ENCODE measurements at regions not wholly inside any gene's neighbourhood (a gene's known extent, or its start where the extent isn't known, plus 50 kb on each side); places are given as distances from the start of the nearest gene placed in this dataset.

DNA sequence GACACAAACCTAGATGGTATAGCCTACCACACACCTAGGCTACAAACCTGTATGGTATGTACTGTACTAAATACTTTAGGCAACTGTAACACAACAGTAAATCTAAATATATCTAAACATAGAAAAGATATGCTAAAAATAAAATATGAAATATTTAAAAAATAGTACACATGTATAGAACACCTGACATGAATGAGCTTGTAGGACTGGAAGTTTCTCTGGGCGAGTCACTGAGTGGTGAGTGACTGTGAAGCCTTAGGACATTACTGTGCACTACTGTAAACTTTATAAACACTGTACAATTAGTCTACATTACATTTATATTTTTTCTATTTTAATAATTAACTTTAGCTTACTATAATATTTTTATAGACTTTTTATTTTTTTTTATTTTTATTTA is 1301.3 kb downstream of the FAM181B start:
- no peak for DNase-seq (ENCODE audit: low read depth, low spot score)

- DNase-seq (ENCODE audit: low read depth, low spot score): no peak
Measured at GRCh38 chr11:81424822-81425221, 1308.8 kb downstream of the FAM181B start.

GRCh38 chr11:81422402-81422801 is 1311.3 kb downstream of the FAM181B start:
- DNase-seq (ENCODE audit: low read depth, low spot score): no peak

GRCh38 chr11:81421251-81421860 is 1312.3 kb downstream of the FAM181B start:
- peak; percentile 75 for DNase-seq (ENCODE audit: low read depth, low spot score)

DNA sequence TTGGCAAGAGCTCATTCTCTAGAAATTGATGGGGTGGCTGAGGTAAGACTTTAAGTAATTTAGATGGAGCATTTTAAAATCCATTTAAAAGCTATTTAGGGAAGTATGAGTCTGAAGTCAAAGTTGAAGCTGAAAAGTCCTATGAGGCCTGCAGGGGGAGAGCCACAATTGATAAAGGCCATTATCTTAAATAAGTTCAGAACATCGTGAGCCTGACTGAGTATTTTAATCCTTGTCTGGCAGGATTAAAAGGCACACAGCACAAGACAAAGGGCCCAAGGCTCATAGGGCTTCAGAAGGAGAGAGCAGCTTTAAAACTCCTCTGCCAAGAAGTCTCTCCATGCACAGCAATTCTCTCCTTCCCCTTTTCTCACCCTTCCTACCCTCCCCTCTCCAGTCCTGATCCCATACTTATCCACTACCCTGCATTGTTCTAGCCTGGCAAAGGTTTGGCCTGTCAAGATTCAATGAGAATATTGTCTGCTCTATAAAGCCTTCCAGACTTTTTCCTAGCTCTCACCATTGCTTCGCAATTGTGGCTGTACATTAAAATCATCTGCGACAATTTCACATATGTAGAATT is 1312.9 kb downstream of the FAM181B start:
- DNase-seq (ENCODE audit: low read depth, low spot score): peak; percentile 43

DNA sequence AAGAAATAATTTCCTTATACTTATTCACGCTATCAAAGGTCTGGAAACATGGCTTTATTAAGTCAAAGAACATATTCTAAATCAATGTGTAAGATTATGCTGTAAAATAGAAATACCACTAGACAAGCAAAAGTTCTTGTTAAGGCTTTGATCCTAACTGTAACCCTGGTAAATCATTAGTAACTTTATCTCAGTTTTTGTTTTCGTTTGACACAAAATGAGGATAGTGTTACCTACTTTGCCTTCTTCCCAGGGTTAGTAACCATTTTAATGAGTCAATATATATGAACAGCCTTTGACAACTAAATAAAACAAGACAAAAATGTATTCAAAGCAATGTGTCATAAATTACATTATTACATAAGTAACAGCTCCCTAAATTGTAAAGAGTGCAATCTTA is 1336.3 kb downstream of the FAM181B start:
- DNase-seq (ENCODE audit: low read depth, low spot score): no peak

- no peak for DNase-seq (ENCODE audit: low read depth, low spot score)
Measured at GRCh38 chr11:81394311-81394710, 1339.4 kb downstream of the FAM181B start.

DNA sequence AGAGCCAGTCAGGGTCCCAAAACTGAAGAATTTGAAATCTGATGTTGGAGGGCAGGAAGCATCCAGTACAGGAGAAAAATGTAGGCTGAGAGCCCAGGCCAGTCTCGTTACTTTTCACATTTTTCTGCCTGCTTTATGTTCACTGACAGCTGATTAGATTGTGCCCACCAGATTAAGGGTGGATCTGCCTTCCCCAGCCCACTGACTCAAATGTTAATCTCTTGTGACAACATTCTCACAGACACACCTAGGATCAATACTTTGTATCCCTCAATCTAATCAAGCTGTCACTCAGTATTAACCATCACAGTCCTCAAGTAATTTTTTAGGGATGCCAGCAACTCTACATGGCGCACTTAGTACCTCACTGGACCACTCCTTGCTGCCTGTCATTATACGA is 1345.3 kb downstream of the FAM181B start:
- DNase-seq (ENCODE audit: low read depth, low spot score): no peak

DNA sequence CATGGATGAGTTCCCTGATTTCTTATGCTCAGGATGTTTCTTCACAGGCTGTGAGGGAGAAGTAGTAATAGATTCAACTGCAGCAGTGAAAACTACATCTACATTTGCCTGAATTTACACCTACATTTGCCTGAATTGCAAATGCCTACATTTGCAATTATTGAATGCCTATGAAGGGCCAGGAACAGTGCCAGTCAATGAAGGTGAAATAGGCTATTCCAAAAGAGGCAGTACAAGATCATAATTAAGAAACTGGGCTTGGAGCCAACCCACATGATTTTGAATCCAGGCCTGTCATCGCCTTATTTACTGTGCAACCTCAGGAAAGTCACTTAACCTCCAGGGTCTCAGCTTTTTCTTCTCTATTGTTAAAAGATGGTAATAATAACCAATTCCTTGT is 1353.3 kb downstream of the FAM181B start:
- no peak for DNase-seq (ENCODE audit: low read depth, low spot score)

- no peak for DNase-seq (ENCODE audit: low read depth, low spot score)
Measured at GRCh38 chr11:81377418-81377817, 1356.2 kb downstream of the FAM181B start.

DNA sequence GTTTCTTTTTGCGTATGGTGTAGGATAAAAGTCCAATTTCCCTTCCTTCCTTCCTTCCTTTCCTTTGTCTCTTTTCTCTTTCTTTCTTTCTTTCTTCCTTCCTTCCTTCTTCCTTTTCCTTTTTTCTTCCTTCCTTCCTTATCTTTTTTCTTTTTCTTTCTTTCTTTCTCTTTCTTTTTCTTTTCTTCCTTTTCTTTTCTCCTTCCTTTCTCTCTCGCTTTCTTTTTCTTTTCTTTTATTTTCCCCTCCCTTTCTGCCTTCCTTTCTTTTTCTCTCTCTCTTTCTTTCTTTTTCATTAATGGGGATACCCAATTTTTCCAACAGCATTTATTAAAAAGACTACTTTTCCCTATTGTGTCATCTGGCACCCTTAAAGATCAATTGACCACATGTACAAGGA is 1359.7 kb downstream of the FAM181B start:
- DNase-seq (ENCODE audit: low read depth, low spot score): no peak

- DNase-seq (ENCODE audit: low read depth, low spot score): no peak
Measured at GRCh38 chr11:81368192-81368591, 1365.5 kb downstream of the FAM181B start.

GRCh38 chr11:81365496-81365895 is 1368.2 kb downstream of the FAM181B start:
- no peak for DNase-seq (ENCODE audit: low read depth, low spot score)

DNA sequence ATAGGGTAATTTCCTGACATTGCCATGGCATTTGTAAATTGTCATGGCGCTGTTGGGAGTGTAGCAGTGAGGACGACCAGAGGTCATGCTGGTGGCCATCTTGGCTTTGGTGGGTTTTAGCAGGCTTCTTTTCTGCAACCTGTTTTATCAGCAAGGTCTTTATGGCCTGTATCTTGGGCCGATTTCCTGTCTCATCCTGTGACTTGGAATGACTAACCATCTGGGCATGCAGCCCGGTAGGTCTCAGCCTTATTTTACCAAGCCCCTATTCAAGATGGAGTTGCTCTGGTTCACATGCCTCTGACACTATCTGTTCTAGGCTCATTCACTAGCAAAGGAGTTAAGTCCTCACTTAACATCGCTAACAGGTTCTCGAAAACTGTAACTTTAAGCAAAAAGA is 1374.2 kb downstream of the FAM181B start:
- DNase-seq (ENCODE audit: low read depth, low spot score): peak; percentile 2

DNA sequence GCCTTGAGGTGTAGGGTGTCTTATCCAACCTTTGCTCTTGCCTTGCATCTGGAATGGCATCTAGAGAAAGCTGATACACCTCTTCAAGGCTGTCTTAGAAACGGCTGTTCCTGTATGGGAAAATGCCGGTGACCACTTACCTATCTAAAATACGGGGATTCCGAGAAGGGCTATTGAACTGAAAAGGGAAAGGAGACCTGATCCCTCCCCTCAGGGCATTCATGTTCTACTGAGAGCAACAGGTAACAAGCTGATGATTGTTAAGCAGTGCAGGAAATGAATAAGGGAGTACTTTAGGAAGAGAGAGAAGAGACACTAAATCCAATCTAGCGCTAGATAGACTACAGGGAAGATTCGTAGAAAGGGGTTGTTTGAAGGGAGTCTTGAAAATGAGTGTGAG is 1388.1 kb downstream of the FAM181B start:
- DNase-seq (ENCODE audit: low read depth, low spot score): peak; percentile 4

DNA sequence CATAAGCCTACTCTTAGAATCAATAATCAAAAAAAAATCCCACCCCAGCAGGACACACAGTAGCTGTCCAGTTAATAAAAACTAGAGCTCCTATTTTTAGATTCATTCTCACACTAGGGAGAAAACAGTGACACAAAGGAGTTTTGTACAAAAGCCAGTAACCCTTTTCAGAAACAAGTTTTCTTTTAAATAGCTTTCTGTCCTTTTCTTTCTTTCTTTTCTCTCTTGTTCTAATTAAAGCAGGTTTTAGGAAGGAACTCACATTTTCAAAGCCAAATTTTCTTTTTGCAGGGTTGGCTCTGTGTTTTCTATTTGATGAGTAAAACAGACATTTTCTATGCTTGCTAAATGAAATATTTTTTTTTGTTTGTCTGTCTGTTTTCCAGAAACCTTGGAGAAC is 1390.7 kb downstream of the FAM181B start:
- no peak for DNase-seq (ENCODE audit: low read depth, low spot score)

DNA sequence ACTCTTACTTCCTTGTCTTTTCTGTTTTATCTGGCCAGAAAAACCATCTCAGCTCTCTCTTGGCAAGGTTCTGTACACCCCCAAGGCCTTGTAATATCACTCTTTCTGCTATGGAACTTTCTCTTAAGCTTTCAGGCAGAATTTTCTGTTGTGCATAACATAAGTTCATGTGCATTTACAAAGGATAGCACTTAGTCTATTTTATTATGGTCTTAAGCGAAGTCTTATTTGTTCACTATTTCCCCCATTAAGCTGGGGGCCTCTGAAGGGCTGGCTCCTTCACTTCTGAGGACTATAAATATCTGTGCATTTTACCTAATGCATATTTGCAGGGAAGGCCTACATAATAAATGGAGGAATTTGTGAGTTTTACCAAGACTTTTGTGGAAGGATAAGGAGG is 1393.4 kb downstream of the FAM181B start:
- DNase-seq (ENCODE audit: low read depth, low spot score): no peak

DNA sequence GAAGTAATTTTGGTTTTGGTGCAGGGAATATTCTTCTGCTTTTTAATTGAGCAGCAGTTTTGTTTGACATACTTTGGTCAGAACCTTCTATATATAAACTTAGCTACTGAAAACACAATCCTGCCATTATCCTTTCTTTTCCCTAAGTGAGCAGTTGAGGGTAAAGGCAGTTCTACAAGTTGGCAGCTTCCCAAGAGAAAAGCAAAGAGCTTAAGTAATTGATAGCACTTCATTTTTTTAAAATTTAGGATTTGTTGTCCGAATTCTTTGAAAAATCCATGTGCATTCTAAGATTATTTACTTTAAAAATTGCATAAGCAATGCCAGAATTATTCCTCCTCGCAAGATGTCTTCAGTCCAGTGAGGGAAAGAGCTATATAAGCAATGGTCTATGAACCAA is 1394.1 kb downstream of the FAM181B start:
- no peak for DNase-seq (ENCODE audit: low read depth, low spot score)

DNA sequence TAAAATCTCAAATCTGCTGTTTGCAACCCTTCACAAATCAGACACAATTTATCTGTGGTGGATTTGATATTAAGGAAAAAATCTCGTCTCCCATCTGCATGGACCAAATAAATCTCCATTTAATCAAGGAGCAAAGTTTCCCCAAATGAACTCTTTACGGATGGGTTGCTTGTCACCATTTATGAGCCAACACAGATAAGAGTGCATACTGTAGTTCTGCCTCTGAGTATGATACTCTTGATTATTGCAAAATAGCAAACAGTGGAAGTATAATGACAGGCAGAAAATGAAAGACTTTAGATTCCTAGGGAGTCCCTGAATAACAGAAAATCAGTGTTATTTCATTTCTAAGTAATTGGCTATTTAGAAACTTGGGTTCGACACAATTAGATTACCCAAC is 1395.9 kb downstream of the FAM181B start:
- no peak for DNase-seq (ENCODE audit: low read depth, low spot score)

DNA sequence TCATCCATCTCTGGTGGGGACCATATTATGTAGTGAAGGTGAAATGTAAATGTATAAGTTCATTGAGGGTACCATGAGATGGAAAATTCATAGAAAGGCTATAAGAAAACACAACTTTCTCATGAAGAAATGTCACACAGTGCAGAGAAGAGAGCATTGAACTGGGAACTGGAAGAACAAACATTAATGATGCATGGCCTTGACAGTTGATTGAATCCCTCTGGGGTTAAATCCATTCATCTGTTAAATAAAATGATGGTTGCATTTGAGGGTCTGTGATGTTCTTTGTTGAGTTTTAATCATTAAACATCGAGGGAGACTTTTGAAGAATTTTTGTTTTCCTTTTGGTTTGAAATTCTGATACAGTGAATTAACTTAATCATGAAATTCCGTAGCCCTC is 1401.4 kb downstream of the FAM181B start:
- no peak for DNase-seq (ENCODE audit: low read depth, low spot score)

GRCh38 chr11:81331611-81332235 is 1401.9 kb downstream of the FAM181B start:
- DNase-seq (ENCODE audit: low read depth, low spot score): no peak

DNA sequence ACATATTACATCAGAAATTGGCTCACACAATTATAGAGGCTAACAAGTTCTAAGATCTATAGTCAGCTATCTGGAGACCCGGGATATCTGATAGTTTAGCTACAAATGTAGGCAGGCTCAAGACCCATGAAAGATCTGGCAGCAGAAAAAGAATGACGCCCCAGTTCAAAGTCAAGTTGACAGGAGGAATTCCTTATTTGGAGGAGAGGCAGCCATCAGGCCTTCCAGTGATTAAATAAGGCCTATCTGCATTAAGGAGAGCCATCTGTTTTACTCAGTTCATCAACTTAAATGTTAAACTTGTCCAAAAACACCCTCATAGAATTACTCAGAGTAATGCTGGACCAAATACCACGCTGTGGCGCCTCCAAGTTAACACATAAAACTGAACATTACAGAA is 1402.6 kb downstream of the FAM181B start:
- DNase-seq (ENCODE audit: low read depth, low spot score): no peak

GRCh38 chr11:81303038-81303664 is 1430.5 kb downstream of the FAM181B start:
- DNase-seq (ENCODE audit: low read depth, low spot score): no peak
